ENCODE measurements at regions not wholly inside any gene's neighbourhood (a gene's known extent, or its start where the extent isn't known, plus 50 kb on each side); places are given as distances from the start of the nearest gene placed in this dataset.
"Not testable (repeated sequence)": the region's sequence is repeated elsewhere in the genome, so short reads cannot be mapped to it uniquely, and the experiment has no call there.

DNA sequence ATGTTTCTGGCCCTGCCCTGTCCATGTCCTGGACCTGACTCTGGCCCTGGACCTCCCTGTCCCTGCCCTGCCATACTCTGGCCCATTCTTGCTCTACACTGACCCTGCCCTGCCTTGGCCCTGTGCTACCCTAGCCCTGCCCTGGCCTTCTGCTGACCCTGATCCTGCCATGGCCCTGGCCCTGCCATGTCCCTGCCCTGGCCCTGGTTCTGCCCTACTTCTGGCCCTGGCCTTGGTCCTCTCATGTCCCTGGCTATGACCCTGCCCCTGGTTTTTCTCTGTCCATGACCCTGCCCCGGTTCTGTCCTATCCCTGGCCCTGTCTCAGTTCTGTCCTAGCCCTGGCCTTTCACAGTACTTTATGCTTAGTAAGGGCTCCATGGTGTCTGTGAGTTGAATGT, 234.5 kb downstream of the GOLGA6L6 start:
- TF ChIP-seq CTCF, POLR2A, EP300 (IDR thresholded peaks at IDR 0.05): not testable (repeated sequence)
